ENCODE measurements at regions not wholly inside any gene's neighbourhood (a gene's known extent, or its start where the extent isn't known, plus 50 kb on each side); places are given as distances from the start of the nearest gene placed in this dataset.

GRCh38 chr3:152629363-152630122 lies 205.4 kb upstream of the P2RY1 start:
- TF ChIP-seq CTCF (IDR thresholded peaks at IDR 0.05; ENCODE audit: extremely low read depth, missing control alignments), result no peak
- no peak for DNase-seq (ENCODE audit: low spot score)

GRCh38 chr3:152635389-152635788 lies 199.5 kb upstream of the P2RY1 start:
- no peak for TF ChIP-seq CTCF (IDR thresholded peaks at IDR 0.05; ENCODE audit: extremely low read depth, missing control alignments)
- DNase-seq (ENCODE audit: low spot score), result no peak

- DNase-seq (ENCODE audit: low spot score), result no peak
- no peak for TF ChIP-seq CTCF (IDR thresholded peaks at IDR 0.05; ENCODE audit: extremely low read depth, missing control alignments)
Observed at GRCh38 chr3:152636651-152637050, 198.3 kb upstream of the P2RY1 start.

- no peak for DNase-seq (ENCODE audit: low spot score)
- no peak for TF ChIP-seq CTCF (IDR thresholded peaks at IDR 0.05; ENCODE audit: extremely low read depth, missing control alignments)
Observed at GRCh38 chr3:152638214-152638613, 196.7 kb upstream of the P2RY1 start.

GRCh38 chr3:152638707-152639450 lies 196.1 kb upstream of the P2RY1 start:
- DNase-seq (ENCODE audit: low spot score), result no peak
- no peak for TF ChIP-seq CTCF (IDR thresholded peaks at IDR 0.05; ENCODE audit: extremely low read depth, missing control alignments)

- TF ChIP-seq CTCF (IDR thresholded peaks at IDR 0.05; ENCODE audit: extremely low read depth, missing control alignments), result no peak
- DNase-seq (ENCODE audit: low spot score), result no peak
Observed at GRCh38 chr3:152641198-152641597, 193.7 kb upstream of the P2RY1 start.

GRCh38 chr3:152642658-152643057 lies 192.3 kb upstream of the P2RY1 start:
- no peak for TF ChIP-seq CTCF (IDR thresholded peaks at IDR 0.05; ENCODE audit: extremely low read depth, missing control alignments)

More at GRCh38 chr3:152642658-152643057, 192.3 kb upstream of the P2RY1 start:
- DNase-seq (ENCODE audit: low spot score), result no peak

Measured in GM20000 (cell line).